HCT116 (cell line): ENCODE measurements at regions not wholly inside any gene's neighbourhood (a gene's known extent, or its start where the extent isn't known, plus 50 kb on each side); places are given as distances from the start of the nearest gene placed in this dataset.

Experiments
- ATAC-seq: fragments of 200-7000 bp; cut with Tn5 transposase; 2 replicates; pipeline ENCODE4 v1.9.1; 2020; ENCODE audit warnings: mild to moderate bottlenecking, moderate library complexity
- BruUV-seq: library from RNA; stranded (reverse); fragments of 400-500 nt; replicated peaks from 2 replicates; lab custom pipeline; 2021; lab: Mats Ljungman, UMichigan
- CTCF ChIA-PET: fragments of 300-600 bp; sonication (Branson Sonifier 250); formaldehyde crosslinking; loops from one replicate; lab custom pipeline; 2021; ENCODE audit warnings: antibody characterized with exemption; lab: Charles Lee
- POLR2A ChIA-PET: fragments of 300-600, 350-600 bp; sonication (Branson Sonifier 250); formaldehyde crosslinking; loops from one replicate; lab custom pipeline; 2021; ENCODE audit warnings: antibody characterized with exemption; lab: Charles Lee
- RAD21 ChIA-PET, 2 experiments: fragments of 300-600 bp; sonication (Branson Sonifier 250); formaldehyde crosslinking; loops; one replicate each; lab custom pipeline; 2023; ENCODE audit warnings: low total read pairs in 2 of 2; ENCODE audit not compliant: uncharacterized antibody in 2 of 2, unreplicated experiment in 2 of 2, low non-redundant PET in 1 of 2; lab: Charles Lee
- DNase-seq: peaks from one replicate; pipeline ENCODE4 v3.0.0-alpha.2; 2010; ENCODE audit warnings: low read depth, low spot score
- H2AFZ ChIP-seq: fragments of 200-600 bp; shearing (Covaris generic), sonication (generic); 2 replicates; pipeline ENCODE4 v1.6.1; 2017; ENCODE audit warnings: low read depth, mixed run types, mixed read lengths, antibody characterized with exemption, low read length; ENCODE audit not compliant: poor library complexity, severe bottlenecking
- H3K27ac ChIP-seq: 2 replicates; pipeline ENCODE4 v1.5.1; 2012; ENCODE audit warnings: low read depth, low read length
- H3K27me3 ChIP-seq: fragments of 200-600 bp; sonication (generic); 2 replicates; pipeline ENCODE4 v1.6.1; 2016; ENCODE audit warnings: mixed run types, low read length, mixed read lengths; ENCODE audit not compliant: insufficient read depth
- H3K36me3 ChIP-seq, 2 experiments: fragments of 200-500 bp in 1 of 2; fragments of 200-600 bp in 1 of 2; sonication (Bioruptor generic) in 1 of 2; sonication (generic) in 1 of 2; 2 replicates each; pipeline versions ENCODE4 v1.5.1 to v1.6.1; 2014 to 2016; ENCODE audit warnings: low read length in 2 of 2, inconsistent platforms in 1 of 2, mixed read lengths in 1 of 2, mixed run types in 1 of 2; ENCODE audit not compliant: insufficient read depth in 2 of 2, control insufficient read depth in 1 of 2
- H3K4me1 ChIP-seq, 2 experiments: fragments of 200-600 bp in 1 of 2; sonication (generic) in 1 of 2; 2 replicates each; pipeline versions ENCODE4 v1.5.1 to v1.6.1; 2012 to 2017; ENCODE audit warnings: low read length in 2 of 2, inconsistent platforms in 1 of 2, mild to moderate bottlenecking in 1 of 2, mixed read lengths in 1 of 2, mixed run types in 1 of 2, moderate library complexity in 1 of 2; ENCODE audit not compliant: insufficient read depth in 2 of 2, control insufficient read depth in 1 of 2
- H3K4me2 ChIP-seq: fragments of 200-600 bp; sonication (generic); 2 replicates; pipeline ENCODE4 v1.6.1; 2017; ENCODE audit warnings: mixed run types, low read length, mixed read lengths
- H3K4me3 ChIP-seq, 2 experiments: fragments of 200-600 bp in 1 of 2; sonication (generic) in 1 of 2; replicated peaks in 1 of 2; 2 replicates each; pipeline ENCODE4 v1.5.1; 2011 to 2016; ENCODE audit warnings: low read length in 2 of 2, control low read depth in 1 of 2, low read depth in 1 of 2, mild to moderate bottlenecking in 1 of 2, mixed read lengths in 1 of 2, mixed run types in 1 of 2
- H3K79me2 ChIP-seq: fragments of 200-600 bp; sonication (generic); 2 replicates; pipeline ENCODE4 v1.6.1; 2017; ENCODE audit warnings: mild to moderate bottlenecking, mixed run types, low read length, moderate library complexity, mixed read lengths; ENCODE audit not compliant: insufficient read depth
- H3K9ac ChIP-seq: fragments of 200-600 bp; sonication (generic); 2 replicates; pipeline ENCODE4 v1.6.1; 2016; ENCODE audit warnings: low read length, mixed read lengths
- H3K9me2 ChIP-seq: fragments of 200-600 bp; sonication (generic), shearing (Covaris generic); 2 replicates; pipeline ENCODE4 v1.6.1; 2017; ENCODE audit warnings: mixed run types, mild to moderate bottlenecking, moderate library complexity; ENCODE audit not compliant: insufficient read depth
- H3K9me3 ChIP-seq, 2 experiments: fragments of 200-500 bp in 1 of 2; fragments of 200-600 bp in 1 of 2; sonication (Bioruptor generic) in 1 of 2; sonication (generic) in 1 of 2; 2 replicates each; pipeline ENCODE4 v1.6.1; 2014 to 2017; ENCODE audit warnings: low read length in 2 of 2, mixed read lengths in 2 of 2, inconsistent platforms in 1 of 2, low read depth in 1 of 2, mild to moderate bottlenecking in 1 of 2, mixed run types in 1 of 2, moderate library complexity in 1 of 2; ENCODE audit not compliant: control insufficient read depth in 1 of 2, insufficient read depth in 1 of 2
- H4K20me1 ChIP-seq: fragments of 200-600 bp; sonication (generic), shearing (Covaris generic); 2 replicates; pipeline ENCODE4 v1.6.1; 2017; ENCODE audit warnings: mixed run types, mild to moderate bottlenecking, moderate library complexity; ENCODE audit not compliant: insufficient read depth
- EZH2 ChIP-seq: fragments of 200-600 bp; sonication (generic); IDR thresholded peaks from 2 replicates; pipeline ENCODE4 v1.6.1; 2017; ENCODE audit warnings: antibody characterized with exemption, mixed run types
- MAX ChIP-seq: IDR thresholded peaks from 2 replicates; pipeline ENCODE4 v1.6.1; 2012
- SIN3A ChIP-seq: IDR thresholded peaks from 2 replicates; pipeline ENCODE4 v1.6.1; 2012; ENCODE audit warnings: low read depth
- YY1 ChIP-seq: IDR thresholded peaks from 2 replicates; pipeline ENCODE4 v1.6.1; 2011; ENCODE audit warnings: low read length, low read depth, moderate library complexity, mild to moderate bottlenecking; ENCODE audit not compliant: insufficient replicate concordance; ENCODE audit errors: extremely low read depth
- intact Hi-C: fragments of 100-400 bp; cut with micrococcal nuclease; formaldehyde crosslinking; loops from 2 replicates; pipeline ENCODE4 v1.10.0; 2022

GRCh38 chr3:145906755-145907154 is 254.2 kb downstream of the PLOD2 start:
- no peaks in the 10 kb centered on the region for H3K27me3 ChIP-seq
- ChIA-PET POLR2A (no interaction called here), RAD21 (no interaction called here), CTCF (no interaction called here)
- H3K27ac ChIP-seq: no peak overlapping the region
- TF ChIP-seq EZH2: no peak
- no peaks in the 10 kb centered on the region for H4K20me1 ChIP-seq
- no peak for ATAC-seq
- H3K9me2 ChIP-seq: no peaks in the 10 kb centered on the region
- H3K9me3 ChIP-seq: no peaks in the 10 kb centered on the region
- no peak overlapping the region for H3K4me2 ChIP-seq
- no peaks in the 10 kb centered on the region for H3K36me3 ChIP-seq
- H3K79me2 ChIP-seq: no peaks in the 10 kb centered on the region
- no TSS peak for BruUV-seq
- intact Hi-C loops: no loop called here
- no peaks in the 10 kb centered on the region for H3K4me1 ChIP-seq
- H3K9ac ChIP-seq: no peak overlapping the region
- H2AFZ ChIP-seq: no peak overlapping the region
- DNase-seq: no peak
- no peak overlapping the region for H3K4me3 ChIP-seq

GRCh38 chr3:145911016-145911415 is 250.0 kb downstream of the PLOD2 start:
- H3K4me3 ChIP-seq: no peak overlapping the region
- RAD21 ChIA-PET: no interaction called here
- H3K27ac ChIP-seq: no peak overlapping the region
- CTCF ChIA-PET: no interaction called here
- no peaks in the 10 kb centered on the region for H4K20me1 ChIP-seq
- no peak overlapping the region for H3K9ac ChIP-seq
- no peak for DNase-seq
- H3K9me2 ChIP-seq: no peaks in the 10 kb centered on the region
- H2AFZ ChIP-seq: no peak overlapping the region
- no peaks in the 10 kb centered on the region for H3K79me2 ChIP-seq
- intact Hi-C loops: no loop called here
- H3K9me3 ChIP-seq: no peaks in the 10 kb centered on the region
- POLR2A ChIA-PET: no interaction called here
- no TSS peak for BruUV-seq
- TF ChIP-seq SIN3A (no peak), MAX (no peak), YY1 (no peak)
- H3K36me3 ChIP-seq: no peaks in the 10 kb centered on the region
- H3K4me1 ChIP-seq: no peaks in the 10 kb centered on the region
- ATAC-seq: no peak
- H3K4me2 ChIP-seq: no peak overlapping the region
- no peaks in the 10 kb centered on the region for H3K27me3 ChIP-seq
